IMR-90 (cell line): ENCODE measurements at regions not wholly inside any gene's neighbourhood (a gene's known extent, or its start where the extent isn't known, plus 50 kb on each side); places are given as distances from the start of the nearest gene placed in this dataset.
"Not testable (repeated sequence)": the region's sequence is repeated elsewhere in the genome, so short reads cannot be mapped to it uniquely, and the experiment has no call there.

Source experiments
- CTCF ChIP-seq: conservative IDR thresholded peaks from 2 replicates; pipeline ENCODE4 v1.5.1; 2012; ENCODE audit warnings: mild to moderate bottlenecking, low read depth, low read length, improper control_type of control experiment
- POLR2A ChIP-seq: IDR thresholded peaks from 2 replicates; pipeline ENCODE4 v1.6.1; 2012; ENCODE audit warnings: mild to moderate bottlenecking, low read depth, low read length
- TF ChIP-seq, protein P1 (sequence below): fragments of 150-350 bp; IDR thresholded peaks from 2 replicates; pipeline ENCODE4 v1.6.1; 2017; ENCODE audit warnings: mild to moderate bottlenecking, antibody characterized with exemption, low read length, low read depth

GRCh38 chr17:22095414-22095813 is 403.1 kb downstream of the KCNJ18 start:
- TF ChIP-seq POLR2A, CTCF: not testable (repeated sequence)
- TF ChIP-seq, protein P1, sequence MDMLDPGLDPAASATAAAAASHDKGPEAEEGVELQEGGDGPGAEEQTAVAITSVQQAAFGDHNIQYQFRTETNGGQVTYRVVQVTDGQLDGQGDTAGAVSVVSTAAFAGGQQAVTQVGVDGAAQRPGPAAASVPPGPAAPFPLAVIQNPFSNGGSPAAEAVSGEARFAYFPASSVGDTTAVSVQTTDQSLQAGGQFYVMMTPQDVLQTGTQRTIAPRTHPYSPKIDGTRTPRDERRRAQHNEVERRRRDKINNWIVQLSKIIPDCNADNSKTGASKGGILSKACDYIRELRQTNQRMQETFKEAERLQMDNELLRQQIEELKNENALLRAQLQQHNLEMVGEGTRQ, result not testable (repeated sequence)
